Uterus (tissue), 3 donors: ENCODE measurements at regions not wholly inside any gene's neighbourhood (a gene's known extent, or its start where the extent isn't known, plus 50 kb on each side); places are given as distances from the start of the nearest gene placed in this dataset.

Experiments used
- DNase-seq, 2 donors: peaks; one replicate each; pipeline ENCODE4 v3.0.0-alpha.2; 2019 to 2020
- H3K27ac ChIP-seq, 2 donors: fragments of 200-600 bp; sonication (generic); 1 replicate in 1 of 2; 2 replicates in 1 of 2; pipeline ENCODE4 v1.5.1; 2016 to 2018
- H3K27me3 ChIP-seq, 2 donors: fragments of 200-600 bp; sonication (generic); one replicate each; pipeline ENCODE4 v1.5.1; 2018 to 2019; ENCODE audit warnings: control low read depth in 1 of 2
- H3K36me3 ChIP-seq, 2 donors: fragments of 200-600 bp; sonication (generic); one replicate each; pipeline ENCODE4 v1.5.1; 2019; ENCODE audit warnings: control low read depth in 1 of 2
- H3K4me1 ChIP-seq, 2 donors: fragments of 200-600 bp; sonication (generic); one replicate each; pipeline ENCODE4 v1.5.1; 2018 to 2019; ENCODE audit warnings: control low read depth in 1 of 2
- H3K4me3 ChIP-seq, 2 donors: fragments of 200-600 bp; sonication (generic); 1 replicate in 1 of 2; 2 replicates in 1 of 2; pipeline ENCODE4 v1.5.1; 2018 to 2019; ENCODE audit warnings: mild to moderate bottlenecking in 1 of 2
- H3K9me3 ChIP-seq, 2 donors: fragments of 200-600 bp; sonication (generic); one replicate each; pipeline ENCODE4 v1.5.1; 2019; ENCODE audit warnings: control low read depth in 1 of 2
- POLR2A ChIP-seq, 2 donors: fragments of 450-650 bp; IDR thresholded peaks; one replicate each; pipeline ENCODE4 v1.6.1; 2016; ENCODE audit warnings: antibody characterized with exemption in 2 of 2, mild to moderate bottlenecking in 1 of 2, moderate library complexity in 1 of 2
- intact Hi-C: fragments of 100-400 bp; cut with DNase I; formaldehyde crosslinking; loops from one replicate; pipeline ENCODE4 v1.15.1; 2023; ENCODE audit warnings: low total_unique reads
- TF ChIP-seq, protein P1 (sequence below), 4 experiments: fragments of 200-600 bp in 2 of 4; fragments of 450-650 bp in 2 of 4; sonication (generic) in 2 of 4; IDR thresholded peaks; one replicate each; pipeline ENCODE4 v1.5.1; 2016 to 2019; ENCODE audit warnings: antibody characterized with exemption in 4 of 4, mild to moderate bottlenecking in 2 of 4, moderate library complexity in 1 of 4
- donor health status: DM: yes; HTN: yes; CAD: no.

DNA sequence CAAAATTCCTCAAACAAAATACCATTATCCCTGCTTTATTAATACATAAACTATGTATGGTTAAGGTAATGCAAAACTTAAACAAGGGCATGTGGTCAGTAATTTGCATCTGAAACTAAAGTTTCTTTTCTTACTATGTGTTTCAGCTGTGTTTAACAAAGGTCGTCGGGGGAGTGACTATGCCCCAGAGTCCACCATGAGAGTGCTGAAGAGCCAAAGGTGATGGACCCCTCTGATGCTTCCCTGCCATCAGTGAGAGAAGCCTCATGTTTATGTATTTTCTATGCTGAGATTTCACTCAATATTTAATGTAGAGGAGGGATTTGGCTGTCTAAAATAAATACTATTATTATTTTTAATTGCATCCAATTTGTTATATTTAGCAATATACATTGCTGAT lies 707.2 kb upstream of the REG3G start:
- no peak overlapping the region for H3K27ac ChIP-seq
- H3K9me3 ChIP-seq, result no peaks in the 10 kb centered on the region
- H3K36me3 ChIP-seq, result no peaks in the 10 kb centered on the region
- H3K4me1 ChIP-seq, result no peaks in the 10 kb centered on the region
- DNase-seq, result no peak
- no peak overlapping the region for H3K4me3 ChIP-seq
- no peaks in the 10 kb centered on the region for H3K27me3 ChIP-seq
- intact Hi-C loops, result no loop called here
- TF ChIP-seq, protein P1, sequence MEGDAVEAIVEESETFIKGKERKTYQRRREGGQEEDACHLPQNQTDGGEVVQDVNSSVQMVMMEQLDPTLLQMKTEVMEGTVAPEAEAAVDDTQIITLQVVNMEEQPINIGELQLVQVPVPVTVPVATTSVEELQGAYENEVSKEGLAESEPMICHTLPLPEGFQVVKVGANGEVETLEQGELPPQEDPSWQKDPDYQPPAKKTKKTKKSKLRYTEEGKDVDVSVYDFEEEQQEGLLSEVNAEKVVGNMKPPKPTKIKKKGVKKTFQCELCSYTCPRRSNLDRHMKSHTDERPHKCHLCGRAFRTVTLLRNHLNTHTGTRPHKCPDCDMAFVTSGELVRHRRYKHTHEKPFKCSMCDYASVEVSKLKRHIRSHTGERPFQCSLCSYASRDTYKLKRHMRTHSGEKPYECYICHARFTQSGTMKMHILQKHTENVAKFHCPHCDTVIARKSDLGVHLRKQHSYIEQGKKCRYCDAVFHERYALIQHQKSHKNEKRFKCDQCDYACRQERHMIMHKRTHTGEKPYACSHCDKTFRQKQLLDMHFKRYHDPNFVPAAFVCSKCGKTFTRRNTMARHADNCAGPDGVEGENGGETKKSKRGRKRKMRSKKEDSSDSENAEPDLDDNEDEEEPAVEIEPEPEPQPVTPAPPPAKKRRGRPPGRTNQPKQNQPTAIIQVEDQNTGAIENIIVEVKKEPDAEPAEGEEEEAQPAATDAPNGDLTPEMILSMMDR (IDR thresholded peaks at IDR 0.05), result no peak
- no peak for TF ChIP-seq POLR2A (IDR thresholded peaks at IDR 0.05)

DNA sequence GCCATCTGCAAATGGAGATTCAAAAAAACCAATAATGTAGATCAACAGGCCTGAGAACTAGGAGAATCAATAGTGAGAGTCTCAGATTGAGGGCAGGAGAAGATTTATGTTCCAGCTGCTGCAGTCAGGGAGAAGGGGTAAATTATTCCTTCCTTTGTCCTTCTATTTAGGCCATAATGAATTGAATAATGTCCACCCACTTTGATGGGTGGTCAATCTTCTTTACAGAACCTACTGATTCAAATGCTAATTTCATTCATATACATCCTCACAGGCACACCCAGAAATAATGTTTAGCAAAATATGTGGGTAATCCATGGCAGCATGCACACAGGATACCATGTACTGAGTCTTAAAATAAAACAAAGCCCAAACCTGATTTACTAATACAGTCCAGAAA lies 695.3 kb upstream of the REG3G start:
- Histone ChIP-seq H3K27me3 (no peaks in the 10 kb centered on the region), H3K9me3 (no peaks in the 10 kb centered on the region), H3K27ac (no peak overlapping the region), H3K4me3 (no peak overlapping the region), H3K4me1 (no peaks in the 10 kb centered on the region), H3K36me3 (peaks cover 0 to 2% of the 10 kb centered on the region in 2 donors)
- no peak for DNase-seq
- no peak for TF ChIP-seq POLR2A (IDR thresholded peaks at IDR 0.05)
- TF ChIP-seq, protein P1 (IDR thresholded peaks at IDR 0.05), result no peak
- intact Hi-C loops, result no loop called here

DNA sequence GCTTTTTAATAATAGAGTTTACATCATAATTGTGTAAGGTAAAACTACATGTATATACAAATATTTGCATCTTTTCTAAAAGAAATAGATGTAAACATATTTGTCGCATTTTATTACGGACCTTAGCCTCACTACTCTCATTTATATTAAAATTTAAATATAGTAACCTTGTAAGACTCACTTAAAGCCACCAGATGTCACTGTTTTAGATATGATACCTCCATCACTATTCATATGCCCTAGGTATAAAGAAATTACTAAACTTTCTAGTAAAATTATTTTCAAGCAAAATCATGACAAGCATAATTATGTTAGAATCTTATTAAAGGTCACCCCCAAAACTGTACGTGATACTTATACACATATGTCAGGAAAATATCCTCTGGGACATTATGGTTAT lies 674.3 kb upstream of the REG3G start:
- no peak overlapping the region for H3K4me3 ChIP-seq
- no peaks in the 10 kb centered on the region for H3K9me3 ChIP-seq
- H3K36me3 ChIP-seq, result no peaks in the 10 kb centered on the region
- H3K4me1 ChIP-seq, result no peaks in the 10 kb centered on the region
- no peaks in the 10 kb centered on the region for H3K27me3 ChIP-seq
- intact Hi-C loops, result no loop called here
- no peak for DNase-seq
- TF ChIP-seq, protein P1 (IDR thresholded peaks at IDR 0.05), result no peak
- TF ChIP-seq POLR2A (IDR thresholded peaks at IDR 0.05), result no peak
- H3K27ac ChIP-seq, result no peak overlapping the region

DNA sequence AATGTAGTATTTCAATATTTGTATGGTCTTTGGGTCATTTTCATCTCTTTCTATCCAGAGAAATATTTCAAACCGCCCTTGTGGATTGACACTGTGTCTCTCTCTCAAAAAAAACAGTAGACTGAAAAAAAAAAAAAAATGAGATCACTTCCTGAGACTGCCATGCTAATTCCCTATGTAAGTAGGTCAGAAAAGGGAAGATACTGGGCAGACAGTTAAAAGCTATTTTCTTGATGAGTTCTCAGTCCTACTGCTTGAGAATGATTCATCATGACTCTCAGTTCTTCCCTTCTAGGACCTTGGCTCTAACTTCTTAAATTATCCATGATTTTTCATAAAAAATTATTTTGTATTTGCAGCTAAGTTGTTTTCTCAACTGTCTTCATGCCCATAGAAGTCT lies 672.3 kb upstream of the REG3G start:
- no peak overlapping the region for H3K27ac ChIP-seq
- intact Hi-C loops, result no loop called here
- DNase-seq, result no peak
- H3K36me3 ChIP-seq, result no peaks in the 10 kb centered on the region
- no peak for TF ChIP-seq POLR2A (IDR thresholded peaks at IDR 0.05)
- TF ChIP-seq, protein P1 (IDR thresholded peaks at IDR 0.05), result no peak
- no peak overlapping the region for H3K4me3 ChIP-seq
- no peaks in the 10 kb centered on the region for H3K9me3 ChIP-seq
- H3K4me1 ChIP-seq, result no peaks in the 10 kb centered on the region
- no peaks in the 10 kb centered on the region for H3K27me3 ChIP-seq

DNA sequence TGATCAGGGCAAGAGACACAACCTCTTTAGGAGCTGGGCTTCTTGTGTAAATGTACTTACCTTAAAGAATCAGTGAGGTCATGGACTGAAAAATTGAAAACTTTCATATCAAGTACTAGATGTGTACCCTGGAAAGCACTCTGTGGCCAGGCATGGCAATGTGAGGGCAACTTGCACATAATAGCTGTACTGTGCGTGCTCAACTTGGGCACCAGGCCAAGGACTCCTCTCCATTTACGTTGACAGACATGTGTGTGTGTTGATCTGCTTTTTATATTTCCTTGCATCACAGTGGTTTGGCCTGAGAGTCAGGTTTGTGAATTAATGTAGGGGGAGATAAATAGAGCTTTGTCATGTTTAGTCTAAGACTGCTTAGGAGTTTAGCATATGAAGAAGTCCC lies 669.5 kb upstream of the REG3G start:
- TF ChIP-seq POLR2A (IDR thresholded peaks at IDR 0.05), result no peak
- TF ChIP-seq, protein P1 (IDR thresholded peaks at IDR 0.05), result no peak
- intact Hi-C loops, result no loop called here

More for the DNA sequence above, 669.5 kb upstream of the REG3G start:
- Histone ChIP-seq H3K27me3 (no peaks in the 10 kb centered on the region), H3K36me3 (no peaks in the 10 kb centered on the region), H3K4me1 (no peaks in the 10 kb centered on the region), H3K27ac (no peak overlapping the region), H3K9me3 (no peaks in the 10 kb centered on the region), H3K4me3 (no peak overlapping the region)
- DNase-seq, result no peak
